GM12864 (cell line): ENCODE measurements at regions not wholly inside any gene's neighbourhood (a gene's known extent, or its start where the extent isn't known, plus 50 kb on each side); places are given as distances from the start of the nearest gene placed in this dataset.

Experiments
- DNase-seq: peaks from one replicate; pipeline ENCODE4 v3.0.0-alpha.2; 2011; ENCODE audit warnings: low read depth
- H3K4me3 ChIP-seq: 2 replicates; pipeline ENCODE4 v1.5.1; 2011; ENCODE audit warnings: mild to moderate bottlenecking, low read depth, low read length, control low read depth
- CTCF ChIP-seq: IDR thresholded peaks from 2 replicates; pipeline ENCODE4 v1.5.1; 2011; ENCODE audit warnings: low read depth, mild to moderate bottlenecking, moderate library complexity, low read length, control low read depth, inconsistent platforms; ENCODE audit errors: missing control alignments

GRCh38 chr12:65534238-65534841 is 255.9 kb downstream of the MSRB3 start:
- no peak for TF ChIP-seq CTCF
- no peak overlapping the region for H3K4me3 ChIP-seq
- no peak for DNase-seq

GRCh38 chr12:65535946-65536345 is 257.5 kb downstream of the MSRB3 start:
- no peak for DNase-seq
- no peak for TF ChIP-seq CTCF

GRCh38 chr12:65536351-65536750 is 257.9 kb downstream of the MSRB3 start:
- TF ChIP-seq CTCF, result no peak
- no peak overlapping the region for H3K4me3 ChIP-seq
- DNase-seq, result no peak

More at GRCh38 chr12:65535946-65536345, 257.5 kb downstream of the MSRB3 start:
- H3K4me3 ChIP-seq, result no peak overlapping the region

GRCh38 chr12:65536876-65537681 is 258.6 kb downstream of the MSRB3 start:
- no peak overlapping the region for H3K4me3 ChIP-seq
- DNase-seq, result no peak
- no peak for TF ChIP-seq CTCF

- no peak overlapping the region for H3K4me3 ChIP-seq
- no peak for TF ChIP-seq CTCF
- no peak for DNase-seq
These were observed 259.5 kb downstream of the MSRB3 start for GRCh38 chr12:65537978-65538377.

- no peak overlapping the region for H3K4me3 ChIP-seq
- no peak for TF ChIP-seq CTCF
- DNase-seq, result no peak
These were observed 260.5 kb downstream of the MSRB3 start for GRCh38 chr12:65539023-65539422.
